NOMO-1 treated with DMSO at 0.1 percent for 48 hours (cell line): ENCODE measurements at regions not wholly inside any gene's neighbourhood (a gene's known extent, or its start where the extent isn't known, plus 50 kb on each side); places are given as distances from the start of the nearest gene placed in this dataset.

Source experiments
- DNase-seq: peaks from one replicate; lab custom pipeline; 2025; ENCODE audit not compliant: unreplicated experiment; lab: John Stamatoyannopoulos, UW

- DNase-seq, result no peak
Measured at GRCh38 chr3:64766440-64766839, 78.6 kb upstream of the ADAMTS9 start.

- DNase-seq, result no peak
Measured at GRCh38 chr3:64765947-64766346, 78.1 kb upstream of the ADAMTS9 start.

DNA sequence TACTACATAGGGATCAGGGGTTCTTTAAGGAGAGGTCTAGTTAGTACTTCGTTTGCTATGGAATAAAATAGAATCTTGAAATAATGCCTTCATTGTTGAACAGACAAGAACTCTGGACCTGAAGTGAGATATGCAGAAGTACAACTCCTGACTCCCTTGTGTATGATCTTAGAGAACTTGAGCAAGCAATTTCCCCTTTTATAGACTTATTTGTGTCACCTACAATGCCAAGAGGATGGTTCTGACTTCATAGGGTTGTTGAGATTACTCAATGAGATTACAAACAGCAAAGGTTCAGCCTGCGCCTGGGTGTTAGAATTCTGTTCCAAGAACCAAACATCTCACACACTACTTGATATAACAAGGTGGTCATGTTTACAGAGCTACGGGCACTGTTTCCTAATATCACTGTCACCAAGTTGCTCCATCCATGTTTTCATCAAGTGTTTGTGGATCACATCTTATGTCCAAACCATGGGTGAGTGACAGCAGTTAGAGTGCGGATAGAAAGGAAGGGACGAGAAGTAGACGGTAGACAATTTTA is 76.7 kb upstream of the ADAMTS9 start:
- no peak for DNase-seq

- DNase-seq, result no peak
Measured at GRCh38 chr3:64763980-64764379, 76.2 kb upstream of the ADAMTS9 start.

DNA sequence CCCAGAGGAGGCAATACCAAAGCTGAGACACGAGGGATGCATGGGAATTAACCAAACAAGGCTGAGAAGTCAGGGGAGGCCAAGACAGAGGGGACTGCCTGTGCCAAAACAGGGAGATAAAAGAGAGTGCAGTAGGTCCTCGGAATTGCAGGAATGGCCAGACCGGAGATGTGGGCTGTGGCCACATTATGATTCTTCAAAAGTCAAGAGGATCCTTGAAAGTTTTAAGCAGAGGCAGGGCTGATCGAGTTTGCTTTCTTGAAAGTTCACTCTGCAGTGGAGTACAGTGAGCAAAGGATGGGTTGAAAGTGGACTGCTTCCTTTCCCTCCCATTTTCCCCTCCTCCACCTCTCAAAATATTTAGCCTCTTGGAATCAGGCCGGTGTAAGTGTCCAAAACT is 73.9 kb upstream of the ADAMTS9 start:
- DNase-seq, result no peak

- DNase-seq, result no peak
Measured at GRCh38 chr3:64760258-64760657, 72.5 kb upstream of the ADAMTS9 start.

DNA sequence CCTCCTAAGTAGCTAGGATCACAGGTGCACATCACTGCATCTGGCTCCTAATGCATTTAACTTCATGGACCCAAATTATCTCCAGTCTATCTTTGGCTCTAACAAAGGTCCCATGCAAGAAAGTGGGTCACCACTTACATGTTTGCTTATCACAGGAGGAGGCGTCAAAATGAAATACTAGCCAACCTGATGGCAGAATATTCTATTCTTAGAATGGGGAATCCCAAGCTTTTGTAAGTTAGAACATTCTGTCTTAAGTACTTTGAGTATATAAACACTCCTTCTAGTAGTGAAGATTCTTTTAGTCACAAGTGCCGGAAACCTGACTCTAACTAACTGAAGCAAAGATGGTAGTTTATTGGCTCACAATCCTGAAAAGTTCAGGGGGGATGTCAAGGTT is 72.0 kb upstream of the ADAMTS9 start:
- no peak for DNase-seq

DNA sequence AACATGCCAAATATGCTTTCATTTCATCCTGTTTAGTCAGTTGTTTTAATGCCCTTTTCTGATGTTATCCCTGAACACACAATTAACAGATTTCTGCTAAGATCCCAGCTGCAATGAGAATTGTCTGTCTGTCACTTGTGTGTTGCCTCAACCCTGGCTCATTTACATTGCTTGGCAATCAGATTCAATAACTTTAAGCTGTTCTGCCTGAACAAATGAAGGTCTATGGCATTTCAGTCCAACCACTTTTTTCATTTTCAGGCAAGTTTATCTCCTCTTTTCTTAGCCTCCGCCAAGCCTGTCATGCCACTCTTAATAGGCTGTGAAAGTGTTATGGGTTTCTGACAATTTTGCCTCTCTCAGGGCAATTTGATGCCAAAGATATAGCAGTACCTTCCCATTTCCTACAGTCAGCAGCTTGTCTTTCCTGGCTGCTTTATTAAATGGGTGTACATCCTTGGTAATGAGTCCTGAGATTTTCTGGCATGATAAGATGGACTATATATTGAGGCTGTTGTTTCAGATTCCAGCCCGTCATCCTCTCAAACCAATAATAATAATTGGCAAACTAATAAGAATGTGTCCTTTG is 68.7 kb upstream of the ADAMTS9 start:
- no peak for DNase-seq

DNA sequence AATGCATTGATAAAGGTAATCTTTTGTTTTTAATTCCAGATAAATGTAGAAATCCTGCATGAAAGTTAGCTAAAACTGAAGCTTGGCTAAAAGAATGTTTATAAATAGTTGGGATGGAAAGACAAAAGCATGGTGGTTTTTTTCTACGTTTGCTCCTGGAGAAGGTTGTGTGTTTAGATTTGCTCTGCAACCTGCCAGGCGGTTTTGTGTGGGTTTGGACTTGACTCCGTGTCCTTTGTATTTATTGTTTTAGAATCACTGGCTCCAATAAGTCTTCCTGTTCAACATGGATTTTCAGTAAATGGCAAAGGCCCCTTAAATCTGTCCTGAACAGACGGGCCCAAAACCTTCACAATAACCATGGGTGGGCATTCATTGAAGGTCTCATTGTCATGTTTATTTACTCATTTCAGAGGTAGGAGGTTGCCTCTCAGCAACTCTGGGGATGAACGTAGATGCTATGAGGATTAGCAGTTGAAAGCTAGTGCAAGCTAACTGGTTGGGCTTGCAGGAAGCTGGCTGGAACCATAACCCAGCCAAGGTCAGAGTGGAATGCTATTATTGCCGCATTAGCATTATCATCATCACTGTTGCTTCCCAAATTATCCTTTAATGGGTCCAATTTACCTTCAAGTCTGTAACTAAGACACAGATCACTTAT is 60.6 kb upstream of the ADAMTS9 start:
- DNase-seq, result no peak

GRCh38 chr3:64747679-64748078 is 59.9 kb upstream of the ADAMTS9 start:
- DNase-seq, result no peak

DNA sequence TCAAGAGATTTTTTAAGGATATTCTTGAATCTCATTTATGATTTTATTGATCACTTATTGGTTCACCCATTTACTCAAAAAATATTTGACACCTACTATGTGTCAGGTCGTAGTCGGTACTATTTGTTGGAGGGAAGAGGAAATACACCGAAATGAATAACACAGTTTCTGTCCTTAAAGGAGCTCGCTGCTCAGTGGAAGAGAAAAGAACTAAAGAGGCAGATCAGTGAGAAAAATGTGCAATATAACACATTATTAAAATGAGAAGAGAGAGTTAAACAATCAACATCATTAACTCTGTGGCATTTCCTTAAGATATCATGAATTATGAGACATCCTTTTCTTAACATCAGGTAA is 56.1 kb upstream of the ADAMTS9 start:
- DNase-seq, result no peak

DNA sequence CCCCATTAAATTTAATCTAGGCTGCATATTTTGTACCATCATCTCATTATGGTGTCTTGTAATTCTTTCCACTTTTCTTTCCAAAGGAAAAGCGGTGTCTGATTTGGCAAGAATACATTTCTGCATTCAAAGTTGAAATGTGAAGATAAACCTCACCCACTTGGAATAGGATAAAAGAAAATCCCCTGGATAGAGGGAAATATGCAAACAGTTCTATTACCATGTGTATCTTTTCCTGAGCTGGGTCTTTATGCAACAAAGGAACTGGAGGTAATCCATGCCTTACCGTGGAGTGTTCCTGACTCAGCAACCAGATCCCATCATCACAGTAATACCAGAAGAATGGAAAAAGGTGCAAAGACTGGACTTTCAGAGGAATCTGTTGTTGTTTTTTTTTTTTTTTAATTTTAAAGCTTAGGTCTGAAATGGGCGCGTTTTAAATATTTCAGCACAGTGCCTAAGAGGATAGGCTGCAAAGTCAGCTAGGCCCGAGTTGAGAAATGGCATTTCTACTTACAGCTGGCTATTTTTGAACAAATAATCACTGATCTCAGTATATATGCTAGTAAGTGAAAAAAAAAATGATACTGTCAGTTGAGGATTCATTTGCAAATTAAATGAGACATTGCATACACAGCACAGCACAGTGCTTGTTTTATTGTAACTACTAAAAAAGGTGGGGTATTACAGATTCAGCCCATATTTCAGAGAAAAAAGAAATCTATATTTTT is 55.5 kb upstream of the ADAMTS9 start:
- no peak for DNase-seq

DNA sequence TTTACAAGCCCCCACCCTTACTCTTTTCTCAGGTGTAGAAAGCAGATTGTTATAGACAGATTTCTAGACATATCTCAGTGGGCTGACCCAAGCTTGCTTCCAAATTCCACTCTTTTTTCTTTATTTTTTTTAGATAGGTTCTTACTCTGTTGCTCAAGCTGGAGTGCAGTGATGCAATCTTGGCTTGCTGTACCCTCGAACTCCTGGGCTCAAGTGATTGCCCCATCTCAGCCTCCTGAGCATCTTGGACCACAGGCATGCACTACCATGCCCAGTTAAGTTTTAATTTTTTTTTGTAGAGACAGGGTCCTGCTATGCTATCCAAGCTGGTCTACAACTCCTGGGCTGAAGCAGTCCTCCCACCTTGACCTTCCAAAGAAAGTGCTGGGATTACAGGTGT is 53.5 kb upstream of the ADAMTS9 start:
- DNase-seq, result no peak

DNA sequence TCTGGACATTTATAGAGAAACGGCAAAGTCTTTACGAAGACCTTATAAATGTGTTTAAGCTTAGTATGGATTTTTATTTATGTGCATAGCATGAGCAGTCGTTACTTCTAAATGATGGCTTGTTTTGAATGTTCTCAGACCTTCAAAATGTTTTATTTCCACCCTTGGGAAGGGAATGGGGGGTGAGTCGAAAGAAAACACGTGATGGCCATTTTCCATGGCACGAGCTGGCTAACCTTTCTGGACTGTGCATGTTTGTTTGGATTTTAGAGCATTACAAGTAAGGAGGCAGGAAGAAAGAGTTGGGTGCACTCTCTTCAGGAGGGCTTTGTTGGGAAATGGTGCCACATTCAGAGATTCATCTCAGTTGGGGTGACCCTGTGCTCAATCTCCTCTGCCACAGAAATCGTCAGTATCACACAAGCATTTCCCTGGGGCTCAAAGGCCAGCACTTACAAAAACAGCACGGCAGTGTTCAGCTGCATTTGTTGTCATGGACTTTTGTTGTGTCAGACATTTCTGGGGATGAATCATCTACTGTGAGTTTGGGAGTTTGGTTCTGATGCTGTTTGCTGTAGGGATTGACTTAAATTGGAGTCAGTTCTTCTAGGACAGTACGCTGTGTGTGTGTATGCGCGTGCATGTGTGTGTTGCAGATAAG is 52.3 kb upstream of the ADAMTS9 start:
- DNase-seq, result no peak
